ENCODE measurements at regions not wholly inside any gene's neighbourhood (a gene's known extent, or its start where the extent isn't known, plus 50 kb on each side); places are given as distances from the start of the nearest gene placed in this dataset.
"Not testable (repeated sequence)": the region's sequence is repeated elsewhere in the genome, so short reads cannot be mapped to it uniquely, and the experiment has no call there.

- DNase-seq: no peak
Measured at GRCh38 chr4:104549736-104550135, 55.0 kb upstream of the CXXC4 start.

DNA sequence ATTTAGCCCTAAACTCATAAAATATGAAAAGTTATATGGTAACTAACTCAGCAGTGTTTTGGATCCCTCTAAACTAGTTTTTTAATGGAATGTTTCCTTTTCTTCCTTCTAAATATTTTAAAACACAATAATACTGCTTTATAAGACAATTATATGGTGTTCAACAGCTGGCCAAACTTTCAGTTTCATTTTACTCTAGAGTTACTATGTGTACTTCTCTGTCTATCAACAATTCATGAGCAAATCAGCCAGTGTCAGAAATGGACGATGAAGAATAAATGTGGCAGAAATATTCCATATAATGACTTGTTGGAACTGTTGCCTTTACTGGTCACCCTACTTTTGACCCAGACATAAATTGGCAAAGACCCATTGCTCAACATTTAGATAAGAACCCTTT lies 64.8 kb upstream of the CXXC4 start:
- DNase-seq: no peak

- DNase-seq: no peak
Measured at GRCh38 chr4:104571341-104571740, 76.6 kb upstream of the CXXC4 start.

DNA sequence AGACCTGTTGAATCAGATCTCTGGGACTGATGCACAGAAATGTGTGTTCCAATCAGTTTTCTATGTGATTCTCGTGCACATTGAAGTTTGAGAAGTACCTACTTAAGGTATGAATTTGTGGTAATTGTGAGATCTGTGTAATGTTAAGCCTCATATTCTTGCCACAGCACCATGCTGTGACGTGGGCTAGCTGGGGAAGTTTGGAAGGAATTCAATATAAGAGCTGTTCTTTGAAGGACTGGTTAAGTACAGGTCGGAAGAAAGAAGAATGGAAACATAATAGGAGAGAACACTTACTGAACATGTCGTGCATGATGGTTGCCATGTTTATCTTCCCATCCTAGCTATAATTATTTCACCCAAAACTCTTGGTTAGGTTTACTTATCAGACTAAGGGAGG lies 79.7 kb upstream of the CXXC4 start:
- DNase-seq: no peak

GRCh38 chr4:104575278-104575677 lies 80.6 kb upstream of the CXXC4 start:
- DNase-seq: no peak

- no peak for DNase-seq
Measured at GRCh38 chr4:104577405-104577804, 82.7 kb upstream of the CXXC4 start.

- DNase-seq: not testable (repeated sequence)
Measured at GRCh38 chr4:104581476-104581875, 86.8 kb upstream of the CXXC4 start.

DNA sequence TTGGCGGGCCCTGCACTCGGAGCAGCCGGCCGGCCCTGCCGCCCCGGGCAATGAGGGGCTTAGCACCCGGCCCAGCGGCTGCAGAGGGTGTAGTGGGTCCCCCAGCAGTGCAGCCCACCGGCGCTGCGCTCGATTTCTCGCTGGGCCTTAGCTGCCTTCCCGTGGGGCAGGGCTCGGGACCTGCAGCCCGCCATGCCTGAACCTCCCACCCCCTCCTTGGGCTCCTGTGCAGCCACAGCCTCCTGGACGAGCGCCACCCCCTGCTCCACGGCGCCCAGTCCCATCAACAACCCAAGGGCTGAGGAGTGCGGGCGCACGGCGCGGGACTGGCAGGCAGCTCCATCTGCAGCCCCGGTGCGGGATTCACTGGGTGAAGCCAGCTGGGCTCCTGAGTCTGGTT lies 87.4 kb upstream of the CXXC4 start:
- not testable (repeated sequence) for DNase-seq

- DNase-seq: no peak
Measured at GRCh38 chr4:104589264-104589868, 94.7 kb upstream of the CXXC4 start.

- no peak for DNase-seq
Measured at GRCh38 chr4:104591510-104591911, 96.8 kb upstream of the CXXC4 start.

- DNase-seq: no peak
Measured at GRCh38 chr4:104592183-104592582, 97.5 kb upstream of the CXXC4 start.

- DNase-seq: no peak
Measured at GRCh38 chr4:104593019-104593418, 98.3 kb upstream of the CXXC4 start.

GRCh38 chr4:104596189-104596588 lies 101.5 kb upstream of the CXXC4 start:
- no peak for DNase-seq

DNA sequence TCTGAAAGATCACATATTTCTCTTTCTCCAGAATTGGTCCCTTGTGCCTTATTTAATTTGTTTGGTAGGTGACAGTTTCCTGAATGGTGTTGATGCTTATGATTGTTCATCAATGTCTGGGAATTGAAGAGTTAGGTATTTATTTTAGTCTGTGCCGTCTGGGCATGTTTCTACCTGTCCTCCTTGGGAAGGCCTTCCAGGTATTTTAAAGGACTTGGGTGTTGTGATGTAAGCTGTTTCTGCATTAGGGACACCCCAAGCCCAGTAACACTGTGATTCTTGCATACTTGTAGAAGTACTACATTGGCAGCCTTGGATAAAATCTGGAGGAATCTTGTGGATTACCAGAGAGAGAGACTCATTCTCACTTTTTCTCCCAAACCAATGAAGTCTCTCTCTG lies 120.8 kb upstream of the CXXC4 start:
- no peak for DNase-seq

- DNase-seq: no peak
Measured at GRCh38 chr4:104615926-104616325, 121.2 kb upstream of the CXXC4 start.

DNA sequence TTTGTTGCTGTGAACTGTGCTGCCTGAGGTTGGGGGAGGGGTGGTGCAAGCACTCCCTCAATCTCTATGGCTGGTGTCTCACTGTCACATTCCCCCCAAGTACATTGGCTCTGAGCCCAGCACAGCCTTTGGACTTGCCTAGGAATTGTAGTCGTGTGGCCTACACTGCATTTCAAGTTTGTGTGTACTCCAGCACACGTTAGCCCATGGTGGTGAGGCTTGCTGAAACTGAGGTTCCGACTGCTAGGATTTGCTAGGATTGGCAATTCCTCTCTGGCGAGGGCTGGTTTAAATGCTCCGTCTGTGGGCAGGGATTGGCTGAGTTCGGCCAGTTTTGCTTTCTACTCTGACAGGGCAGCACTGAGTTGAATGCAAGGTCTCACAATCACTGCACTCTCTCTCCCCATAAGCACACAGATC lies 121.7 kb upstream of the CXXC4 start:
- DNase-seq: no peak

- no peak for DNase-seq
Measured at GRCh38 chr4:104625706-104626105, 131.0 kb upstream of the CXXC4 start.

DNA sequence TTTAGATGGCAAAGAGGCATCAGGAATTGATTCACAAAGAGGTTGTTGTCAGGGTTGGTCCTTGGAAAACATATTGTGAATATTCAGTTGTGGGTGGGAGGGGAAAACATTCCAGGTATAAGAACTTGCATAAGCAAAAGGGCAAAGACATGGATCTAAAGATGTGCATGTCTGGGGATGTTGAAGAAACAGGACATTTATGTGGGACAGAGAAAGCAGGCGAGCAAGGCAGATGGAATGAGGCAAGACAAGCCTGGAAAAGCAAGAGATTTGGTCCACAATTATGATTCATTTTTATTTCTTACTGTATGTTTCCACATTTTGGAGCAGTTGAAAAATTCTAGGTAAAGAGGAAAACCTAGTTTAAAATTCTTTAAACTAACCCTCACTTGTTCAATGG lies 134.9 kb upstream of the CXXC4 start:
- no peak for DNase-seq

GRCh38 chr4:104630272-104630671 lies 135.6 kb upstream of the CXXC4 start:
- no peak for DNase-seq

DNA sequence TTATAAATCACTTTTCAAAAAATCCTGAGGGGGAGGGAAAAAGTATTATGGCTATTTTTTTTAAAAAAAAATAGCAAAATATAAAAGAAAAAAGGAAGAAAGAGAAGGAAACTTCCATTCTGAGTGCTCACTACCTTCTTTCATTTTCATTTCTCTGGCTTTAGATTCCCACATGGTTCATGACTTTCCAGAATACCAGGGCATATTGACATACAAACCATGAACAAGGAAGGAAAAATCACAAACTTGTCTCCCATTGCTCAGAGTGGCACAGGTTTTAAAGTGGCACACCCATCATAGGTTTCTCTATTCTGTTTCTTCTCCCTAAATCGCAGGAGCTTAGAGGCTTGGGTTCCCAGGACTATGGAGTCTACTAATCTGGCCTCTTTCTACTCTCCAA lies 136.3 kb upstream of the CXXC4 start:
- DNase-seq: no peak

- DNase-seq: no peak
Measured at GRCh38 chr4:104641418-104641817, 146.7 kb upstream of the CXXC4 start.

GRCh38 chr4:104642521-104642920 lies 147.8 kb upstream of the CXXC4 start:
- no peak for DNase-seq

DNA sequence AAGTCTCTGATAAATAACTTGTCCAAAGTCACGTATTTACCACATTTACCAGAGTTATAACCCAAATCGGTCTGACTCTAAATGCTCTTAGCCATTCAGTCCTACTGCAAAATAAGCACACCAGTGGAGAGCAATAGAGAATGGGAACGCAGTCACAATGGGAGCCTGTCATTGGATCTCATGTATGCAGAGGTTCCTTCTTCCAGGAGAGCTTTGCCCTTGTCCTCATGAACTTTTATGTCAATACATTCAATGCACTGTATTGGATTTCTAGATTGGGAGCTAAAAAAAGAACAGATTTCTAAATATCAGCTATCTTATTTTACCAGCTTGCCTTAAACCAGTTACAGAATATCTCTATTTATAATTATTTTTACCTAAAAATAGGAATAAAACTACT lies 149.1 kb upstream of the CXXC4 start:
- no peak for DNase-seq

- no peak for DNase-seq
Measured at GRCh38 chr4:104649631-104650030, 154.9 kb upstream of the CXXC4 start.

DNA sequence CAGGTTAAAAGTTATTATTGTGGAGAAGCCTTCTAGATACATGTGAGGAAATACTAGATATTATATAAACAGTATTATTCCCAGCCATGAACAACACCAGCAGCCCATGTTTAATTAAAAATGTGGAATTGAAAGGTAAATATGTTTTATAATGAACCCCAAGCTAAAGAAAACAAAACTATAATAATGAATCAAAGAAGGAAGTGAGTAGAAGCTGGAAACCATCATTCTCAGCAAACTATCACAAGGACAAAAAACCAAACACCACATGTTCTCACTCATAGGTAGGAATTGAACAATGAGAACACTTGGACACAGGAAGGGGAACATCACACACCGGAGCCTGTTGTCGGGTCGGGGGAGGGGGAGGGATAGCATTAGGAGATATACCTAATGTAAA lies 167.6 kb upstream of the CXXC4 start:
- DNase-seq: not testable (repeated sequence)

GRCh38 chr4:104677116-104677515 lies 182.4 kb upstream of the CXXC4 start:
- DNase-seq: no peak

Data from stimulated activated naive CD4-positive, alpha-beta T cell (primary cell).